H1 (cell line): ENCODE measurements at regions not wholly inside any gene's neighbourhood (a gene's known extent, or its start where the extent isn't known, plus 50 kb on each side); places are given as distances from the start of the nearest gene placed in this dataset.

Experiments used
- CTCF ChIA-PET: fragments of 300-600 bp; sonication (Branson Sonifier 250); formaldehyde crosslinking; loops from one replicate; lab custom pipeline; 2021; ENCODE audit not compliant: partially characterized antibody; lab: Charles Lee
- POLR2A ChIA-PET: fragments of 300-600 bp; sonication (Branson Sonifier 250); formaldehyde crosslinking; loops from one replicate; lab custom pipeline; 2021; ENCODE audit warnings: inconsistent platforms; ENCODE audit not compliant: partially characterized antibody; lab: Charles Lee
- DNase-seq, 2 experiments: peaks; one replicate each; pipeline versions ENCODE4 v3.0.0 to v3.0.0-alpha.2; 2010 to 2022; ENCODE audit warnings: low spot score in 2 of 2, low read depth in 1 of 2, mixed read lengths in 1 of 2
- FAIRE-seq: peaks from 2 replicates; lab custom pipeline; 2011; peaks lifted over from hg19 to GRCh38; lab: Jason Lieb, UNC
- H2AFZ ChIP-seq: 2 replicates; pipeline ENCODE4 v1.8.1; 2012; ENCODE audit warnings: low read length, inconsistent platforms
- H2AK5ac ChIP-seq: 2 replicates; pipeline ENCODE4 v1.6.1; 2013; ENCODE audit warnings: low read depth, low read length
- H2BK120ac ChIP-seq: replicated peaks from 2 replicates; pipeline ENCODE3; 2013; ENCODE audit warnings: low read depth, low read length, inconsistent platforms
- H2BK12ac ChIP-seq: 2 replicates; pipeline ENCODE4 v1.6.1; 2013; ENCODE audit warnings: low read depth, low read length
- H2BK15ac ChIP-seq: 2 replicates; pipeline ENCODE4 v1.6.1; 2013; ENCODE audit warnings: low read length
- H2BK20ac ChIP-seq: 2 replicates; pipeline ENCODE4 v1.6.1; 2013; ENCODE audit warnings: low read length
- H2BK5ac ChIP-seq: 2 replicates; pipeline ENCODE4 v1.6.1; 2013; ENCODE audit warnings: low read depth, low read length
- H3K14ac ChIP-seq: 2 replicates; pipeline ENCODE4 v1.6.1; 2013; ENCODE audit warnings: inconsistent platforms; ENCODE audit not compliant: insufficient read length
- H3K18ac ChIP-seq: 2 replicates; pipeline ENCODE4 v1.6.1; 2013; ENCODE audit warnings: low read length; ENCODE audit errors: extremely low read depth
- H3K23ac ChIP-seq: 2 replicates; pipeline ENCODE4 v1.6.1; 2013; ENCODE audit warnings: inconsistent platforms; ENCODE audit not compliant: insufficient read length
- H3K23me2 ChIP-seq: 2 replicates; pipeline ENCODE4 v1.6.1; 2013; ENCODE audit warnings: low read depth, low read length
- H3K27ac ChIP-seq: 2 replicates; pipeline ENCODE4 v1.6.1; 2011; ENCODE audit warnings: low read depth, low read length, inconsistent platforms
- H3K27me3 ChIP-seq, 4 experiments: replicated peaks in 1 of 4; 1 replicate in 1 of 4; 2 replicates in 3 of 4; pipeline versions ENCODE4 v1.6.1 to v1.8.1; 2011 to 2013; ENCODE audit warnings: low read length in 3 of 4, mild to moderate bottlenecking in 3 of 4, inconsistent platforms in 2 of 4, mixed read lengths in 2 of 4, moderate library complexity in 1 of 4; ENCODE audit not compliant: control insufficient read depth in 3 of 4, insufficient read depth in 3 of 4; ENCODE audit errors: extremely low read depth in 1 of 4
- H3K36me3 ChIP-seq, 4 experiments: 2 replicates each; pipeline versions ENCODE4 v1.6.1 to v1.8.1; 2011 to 2013; ENCODE audit warnings: mild to moderate bottlenecking in 4 of 4, low read length in 3 of 4, moderate library complexity in 2 of 4, control low read depth in 1 of 4, inconsistent platforms in 1 of 4; ENCODE audit not compliant: insufficient read depth in 4 of 4, control insufficient read depth in 2 of 4
- H3K4ac ChIP-seq: replicated peaks from 2 replicates; pipeline ENCODE3; 2013; ENCODE audit warnings: low read length, low read depth, mixed read lengths, inconsistent platforms; ENCODE audit not compliant: insufficient read length
- H3K4me1 ChIP-seq, 4 experiments: replicated peaks in 1 of 4; 1 replicate in 1 of 4; 2 replicates in 3 of 4; pipeline versions ENCODE4 v1.6.1 to v1.8.1; 2011 to 2013; ENCODE audit warnings: low read length in 3 of 4, inconsistent platforms in 2 of 4, mixed read lengths in 1 of 4; ENCODE audit not compliant: insufficient read depth in 4 of 4, control insufficient read depth in 3 of 4
- H3K4me2 ChIP-seq, 2 experiments: 2 replicates each; pipeline versions ENCODE4 v1.6.1 to v1.8.1; 2011 to 2013; ENCODE audit warnings: low read depth in 2 of 2, low read length in 2 of 2, control low read depth in 1 of 2, inconsistent platforms in 1 of 2, mild to moderate bottlenecking in 1 of 2; ENCODE audit not compliant: insufficient read depth in 1 of 2
- H3K4me3 ChIP-seq, 4 experiments: fragments of 200-600, 300-600 bp in 1 of 4; sonication (generic), shearing (Covaris generic), sonication (Bioruptor Twin) in 1 of 4; 2 replicates each; pipeline versions ENCODE4 v1.5.1 to v1.8.1; 2011 to 2016; ENCODE audit warnings: low read length in 4 of 4, low read depth in 3 of 4, control low read depth in 2 of 4, inconsistent platforms in 2 of 4, mild to moderate bottlenecking in 2 of 4, mixed read lengths in 1 of 4, moderate library complexity in 1 of 4; ENCODE audit not compliant: insufficient read depth in 2 of 4; ENCODE audit errors: extremely low read depth in 1 of 4
- H3K56ac ChIP-seq: replicated peaks from 2 replicates; pipeline ENCODE3; 2013; ENCODE audit warnings: low read depth, mild to moderate bottlenecking, mixed read lengths, low read length, inconsistent platforms; ENCODE audit not compliant: insufficient read length
- H3K79me1 ChIP-seq: 2 replicates; pipeline ENCODE4 v1.6.1; 2013; ENCODE audit warnings: low read depth, low read length, control low read depth
- H3K79me2 ChIP-seq, 2 experiments: 2 replicates each; pipeline versions ENCODE4 v1.6.1 to v1.8.1; 2012 to 2013; ENCODE audit warnings: low read length in 2 of 2, mild to moderate bottlenecking in 2 of 2, inconsistent platforms in 1 of 2; ENCODE audit not compliant: insufficient read depth in 2 of 2, control insufficient read depth in 1 of 2
- H3K9ac ChIP-seq, 4 experiments: replicated peaks in 1 of 4; 1 replicate in 1 of 4; 2 replicates in 3 of 4; pipeline versions ENCODE4 v1.6.1 to v1.8.1; 2011 to 2013; ENCODE audit warnings: low read depth in 3 of 4, low read length in 3 of 4, control low read depth in 2 of 4, mild to moderate bottlenecking in 2 of 4, moderate library complexity in 2 of 4, inconsistent platforms in 1 of 4; ENCODE audit errors: extremely low read depth in 1 of 4
- H3K9me3 ChIP-seq, 2 experiments: 2 replicates each; pipeline versions ENCODE4 v1.6.1 to v1.8.1; 2012 to 2013; ENCODE audit warnings: mild to moderate bottlenecking in 2 of 2, moderate library complexity in 2 of 2, control low read depth in 1 of 2, inconsistent platforms in 1 of 2, low read depth in 1 of 2, low read length in 1 of 2, mixed read lengths in 1 of 2; ENCODE audit not compliant: insufficient read depth in 2 of 2
- H4K20me1 ChIP-seq, 2 experiments: replicated peaks in 1 of 2; 2 replicates each; pipeline versions ENCODE3 to v1.8.1; 2011 to 2013; ENCODE audit warnings: inconsistent platforms in 2 of 2, low read length in 2 of 2, mild to moderate bottlenecking in 1 of 2; ENCODE audit not compliant: insufficient read depth in 2 of 2, control insufficient read depth in 1 of 2
- H4K5ac ChIP-seq: 2 replicates; pipeline ENCODE4 v1.6.1; 2013; ENCODE audit warnings: low read length, low read depth, mixed read lengths, inconsistent platforms; ENCODE audit not compliant: insufficient read length
- H4K8ac ChIP-seq: 2 replicates; pipeline ENCODE4 v1.8.0; 2013; ENCODE audit warnings: mild to moderate bottlenecking, moderate library complexity, low read length, inconsistent platforms; ENCODE audit not compliant: insufficient read depth; ENCODE audit errors: extremely low read depth
- H4K91ac ChIP-seq: replicated peaks from 2 replicates; pipeline ENCODE3; 2013; ENCODE audit warnings: low read length, mixed read lengths, inconsistent platforms; ENCODE audit not compliant: insufficient read length
- ATF2 ChIP-seq: IDR thresholded peaks from 2 replicates; pipeline ENCODE4 v1.6.1; 2012; ENCODE audit warnings: low read length, inconsistent platforms
- BACH1 ChIP-seq: IDR thresholded peaks from 2 replicates; pipeline ENCODE4 v1.6.1; 2012; ENCODE audit warnings: low read length, improper control_type of control experiment
- BCL11A ChIP-seq, 2 experiments: IDR thresholded peaks; one replicate each; pipeline ENCODE4 v1.6.1; 2011; ENCODE audit warnings: low read depth in 2 of 2, low read length in 2 of 2, mild to moderate bottlenecking in 2 of 2
- BRCA1 ChIP-seq: IDR thresholded peaks from 2 replicates; pipeline ENCODE4 v1.6.1; 2012; ENCODE audit warnings: low read depth, low read length, improper control_type of control experiment
- CEBPB ChIP-seq: IDR thresholded peaks from 2 replicates; pipeline ENCODE4 v1.6.1; 2012; ENCODE audit warnings: low read depth, low read length
- HDAC6 ChIP-seq: IDR thresholded peaks from one replicate; pipeline ENCODE4 v1.7.1; 2012; ENCODE audit warnings: low read depth, mild to moderate bottlenecking, inconsistent platforms, low read length, moderate library complexity
- JUN ChIP-seq: IDR thresholded peaks from 2 replicates; pipeline ENCODE4 v1.6.1; 2011; ENCODE audit warnings: low read depth, mild to moderate bottlenecking, improper control_type of control experiment, low read length
- NANOG ChIP-seq: IDR thresholded peaks from 2 replicates; pipeline ENCODE4 v1.6.1; 2011; ENCODE audit warnings: low read length, low read depth, mild to moderate bottlenecking, inconsistent platforms; ENCODE audit not compliant: insufficient read depth, poor library complexity, severe bottlenecking
- RNF2 ChIP-seq: fragments of 200-900, 300-1000 bp; sonication (generic); IDR thresholded peaks from 2 replicates; pipeline ENCODE4 v1.7.1; 2016; ENCODE audit warnings: borderline replicate concordance, low read depth, mild to moderate bottlenecking, antibody characterized with exemption, low read length; ENCODE audit not compliant: poor library complexity, severe bottlenecking; ENCODE audit errors: missing control alignments
- SIN3A ChIP-seq, 2 experiments: IDR thresholded peaks in 1 of 2; conservative IDR thresholded peaks in 1 of 2; 2 replicates each; pipeline ENCODE4 v1.6.1; 2011 to 2012; ENCODE audit warnings: low read length in 2 of 2, improper control_type of control experiment in 1 of 2, low read depth in 1 of 2, mild to moderate bottlenecking in 1 of 2
- SP2 ChIP-seq: IDR thresholded peaks from 2 replicates; pipeline ENCODE4 v1.6.1; 2012; ENCODE audit warnings: mild to moderate bottlenecking, low read length, inconsistent platforms
- SUZ12 ChIP-seq: fragments of 200-600 bp; sonication (generic); IDR thresholded peaks from 2 replicates; pipeline ENCODE4 v1.6.1; 2012; ENCODE audit warnings: mild to moderate bottlenecking, inconsistent platforms, low read length, moderate library complexity, mixed read lengths
- TBP ChIP-seq: IDR thresholded peaks from 2 replicates; pipeline ENCODE4 v1.6.1; 2011; ENCODE audit warnings: low read depth, low read length, improper control_type of control experiment
- WGBS, 2 experiments: shearing (Covaris generic) in 1 of 2; methylation state at CpG; one replicate each; pipeline versions ENCODE4 v1.1.6 to v1.1.7; 2013 to 2015; ENCODE audit warnings: low lambda C conversion rate in 2 of 2, mixed read lengths in 2 of 2, inconsistent platforms in 1 of 2, low coverage in 1 of 2, missing lambda C conversion rate in 1 of 2; ENCODE audit not compliant: insufficient replicate concordance in 2 of 2, insufficient coverage in 1 of 2, insufficient read length in 1 of 2; ENCODE audit errors: extremely low coverage in 1 of 2, missing lambda C conversion rate in 1 of 2; 5-methylcytosine and 5-hydroxymethylcytosine counted together

GRCh38 chr2:147520817-147521216 is 324.0 kb upstream of the ACVR2A start:
- no peaks in the 10 kb centered on the region for H4K20me1 ChIP-seq
- POLR2A ChIA-PET = no interaction called here
- FAIRE-seq = no peak
- TF ChIP-seq CEBPB (no peak), RNF2 (no peak), SUZ12 (no peak), JUN (no peak), BACH1 (no peak), SIN3A (conservative IDR thresholded peaks at IDR 0.05 in 1 of 2, IDR thresholded peaks at IDR 0.05 in 1 of 2; ENCODE audit: low read depth in 1 of 2, low read length in 2 of 2) (no peak), ATF2 (no peak), TBP (no peak), NANOG (no peak), BRCA1 (no peak), SP2 (no peak), BCL11A (IDR thresholded peaks at IDR 0.05; ENCODE audit: low read depth in 2 of 2, low read length in 2 of 2) (no peak), HDAC6 (no peak)

More at GRCh38 chr2:147520817-147521216, 324.0 kb upstream of the ACVR2A start:
- H2BK120ac ChIP-seq = no peak overlapping the region
- no peak overlapping the region for H2AFZ ChIP-seq
- H2BK15ac ChIP-seq = no peak overlapping the region
- H3K79me2 ChIP-seq = no peaks in the 10 kb centered on the region
- H3K9me3 ChIP-seq = peaks cover 0 to 4% of the 10 kb centered on the region in 2 experiments; a peak in 1 of 4 replicates
- no peak overlapping the region for H3K14ac ChIP-seq
- H3K4ac ChIP-seq = no peak overlapping the region
- no peak for DNase-seq
- H3K4me3 ChIP-seq = no peak overlapping the region
- no peak overlapping the region for H2BK20ac ChIP-seq
- no peak overlapping the region for H2BK5ac ChIP-seq
- H3K9ac ChIP-seq = no peak overlapping the region
- H3K18ac ChIP-seq = no peak overlapping the region
- no peaks in the 10 kb centered on the region for H3K27me3 ChIP-seq
- H3K4me1 ChIP-seq = no peaks in the 10 kb centered on the region
- no peaks in the 10 kb centered on the region for H3K36me3 ChIP-seq
- H3K56ac ChIP-seq = no peak overlapping the region
- no peak overlapping the region for H4K91ac ChIP-seq
- CTCF ChIA-PET = interaction anchor here (1.0 to 1.3 kb wide), 2 partner anchors 9 to 43 kb away, joined by 3 read pairs; no protein-coding TSS in a partner anchor
- no peak overlapping the region for H4K8ac ChIP-seq
- no peak overlapping the region for H4K5ac ChIP-seq
- no peaks in the 10 kb centered on the region; the same call in 1 of the 2 replicates for H3K23me2 ChIP-seq
- H2BK12ac ChIP-seq = no peak overlapping the region
- no peak overlapping the region for H3K23ac ChIP-seq
- H3K27ac ChIP-seq = no peak overlapping the region
- H3K4me2 ChIP-seq = no peak overlapping the region
- H2AK5ac ChIP-seq = no peak overlapping the region
- WGBS, 2 experiments = 91% methylated on average over 3 of the region's 3 CpGs; no CpG with 5 or more reads in 1 of the 2 experiments
- H3K79me1 ChIP-seq = no peaks in the 10 kb centered on the region
